ENCODE measurements at regions not wholly inside any gene's neighbourhood (a gene's known extent, or its start where the extent isn't known, plus 50 kb on each side); places are given as distances from the start of the nearest gene placed in this dataset.
A peak's percentile ranks its signal among the peaks of the same experiment; 100 is the strongest.
"Not testable (repeated sequence)": the region's sequence is repeated elsewhere in the genome, so short reads cannot be mapped to it uniquely, and the experiment has no call there.

GRCh38 chr10:37563107-37563714 is 294.2 kb downstream of the ZNF248 start:
- no peak for DNase-seq

DNA sequence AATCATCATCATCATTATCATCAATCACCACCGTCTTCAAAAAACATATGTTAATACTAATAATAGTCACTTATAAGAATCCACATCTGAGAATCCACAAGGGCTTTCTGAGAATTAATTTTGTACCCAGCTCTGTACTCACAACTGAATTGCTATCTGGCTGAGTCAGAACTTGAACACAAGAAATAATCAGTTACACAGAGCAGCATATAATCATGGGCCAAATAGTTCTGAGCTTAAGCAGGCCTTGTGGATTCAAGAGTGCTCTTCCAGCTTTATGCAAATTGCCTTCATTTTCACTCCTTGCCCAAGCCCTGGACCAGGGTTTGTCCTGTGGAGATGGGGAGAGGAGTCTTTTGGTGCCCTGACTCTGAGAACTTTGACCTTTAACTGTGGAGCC is 304.5 kb downstream of the ZNF248 start:
- DNase-seq: no peak

DNA sequence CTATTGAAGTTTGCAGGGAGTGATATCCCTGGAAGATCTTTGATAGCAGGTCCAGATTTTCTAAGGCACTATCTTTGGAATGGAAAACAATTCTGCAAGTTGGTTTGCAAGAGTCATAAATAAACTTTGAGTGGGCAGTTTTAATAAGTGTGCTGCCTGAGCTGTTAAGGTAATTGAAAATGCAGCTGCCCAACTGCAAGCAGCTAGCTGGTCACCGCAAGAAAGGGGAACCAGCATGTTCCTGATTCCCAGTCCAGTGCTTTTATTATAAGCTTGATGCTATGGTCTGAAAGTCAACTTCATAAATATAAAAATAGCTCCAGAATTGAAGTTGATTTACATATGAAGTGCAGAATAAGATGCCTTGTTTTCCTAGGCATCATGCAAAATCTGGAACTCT is 308.4 kb downstream of the ZNF248 start:
- DNase-seq: no peak

DNA sequence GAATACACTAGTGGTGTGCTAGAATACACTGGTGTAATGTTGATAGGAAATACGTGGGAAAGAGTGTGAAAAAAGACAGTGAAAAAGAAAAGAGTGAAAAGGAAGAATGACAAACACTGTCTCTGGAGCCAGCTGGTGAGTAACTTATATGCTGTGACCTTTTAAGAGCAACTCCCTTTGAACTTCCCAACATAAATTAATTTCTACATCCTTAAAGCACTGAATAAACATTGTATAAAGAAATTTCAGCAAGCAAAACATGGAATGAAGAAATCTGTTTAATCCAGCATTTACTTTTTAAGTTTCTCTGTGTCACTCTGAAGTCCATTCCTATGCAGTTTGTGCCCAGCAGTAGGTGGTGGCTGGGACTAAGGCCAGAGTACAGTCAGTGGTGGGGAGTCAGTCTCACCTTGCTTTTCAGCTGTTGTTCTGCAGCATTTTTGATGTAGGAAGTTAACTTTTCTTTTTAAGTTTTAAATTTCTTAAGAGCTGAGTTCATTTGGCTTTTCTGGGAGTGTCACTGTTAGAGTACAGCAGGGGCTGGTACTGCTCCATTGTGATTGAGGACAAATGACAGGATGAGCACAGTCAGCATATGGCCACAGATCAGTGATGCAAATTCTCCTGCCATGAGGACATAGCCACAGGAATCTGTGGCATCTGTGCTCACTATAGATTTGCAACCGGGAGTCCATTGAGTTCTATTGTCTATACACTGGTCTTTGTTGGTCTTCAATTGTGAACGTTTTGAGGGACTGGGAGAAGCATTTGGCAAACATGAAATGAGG is 321.8 kb downstream of the ZNF248 start:
- DNase-seq: no peak

DNA sequence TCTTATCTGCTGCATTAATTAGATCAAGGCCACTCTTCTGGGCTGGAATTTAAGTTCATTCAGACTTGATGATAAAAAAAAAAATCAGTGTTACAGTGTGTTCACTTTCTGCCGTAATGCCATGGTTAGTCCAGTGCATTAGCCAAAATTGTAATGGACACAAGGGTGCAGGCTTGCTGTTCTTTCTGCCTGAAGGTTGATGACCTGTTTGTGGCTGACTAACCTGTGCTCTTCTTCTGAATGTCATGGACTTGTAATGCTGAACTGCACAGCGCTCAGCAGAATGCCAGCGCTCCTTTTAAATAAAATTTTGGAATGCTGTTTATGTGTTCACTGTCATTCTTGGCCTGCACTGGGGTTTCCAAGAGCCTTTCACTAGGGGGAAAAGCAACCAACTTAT is 323.2 kb downstream of the ZNF248 start:
- no peak for DNase-seq

- DNase-seq: peak; percentile 14
Observed at GRCh38 chr10:37525410-37525809, 332.0 kb downstream of the ZNF248 start.

DNA sequence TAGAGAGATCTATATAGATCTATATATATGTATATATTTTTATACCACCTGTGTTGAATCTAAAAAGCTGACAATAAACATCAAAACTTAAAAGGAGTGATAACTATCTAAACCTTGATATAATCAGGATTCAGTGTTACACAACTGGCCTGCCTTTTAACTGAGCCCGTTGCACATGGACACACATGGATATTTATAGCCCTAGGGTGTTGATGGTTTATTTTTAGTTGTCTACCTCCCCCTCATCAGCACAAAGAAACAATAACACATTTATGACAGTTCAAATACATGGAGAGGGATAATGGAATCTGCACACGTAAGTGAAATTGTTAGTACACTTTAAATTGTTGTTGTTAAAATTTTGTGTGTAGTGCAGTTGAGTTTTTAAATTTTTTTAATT is 336.9 kb downstream of the ZNF248 start:
- no peak for DNase-seq

- not testable (repeated sequence) for DNase-seq
Observed at GRCh38 chr10:37510520-37510919, 346.9 kb downstream of the ZNF248 start.

GRCh38 chr10:37496061-37496460 is 361.3 kb downstream of the ZNF248 start:
- no peak for DNase-seq

DNA sequence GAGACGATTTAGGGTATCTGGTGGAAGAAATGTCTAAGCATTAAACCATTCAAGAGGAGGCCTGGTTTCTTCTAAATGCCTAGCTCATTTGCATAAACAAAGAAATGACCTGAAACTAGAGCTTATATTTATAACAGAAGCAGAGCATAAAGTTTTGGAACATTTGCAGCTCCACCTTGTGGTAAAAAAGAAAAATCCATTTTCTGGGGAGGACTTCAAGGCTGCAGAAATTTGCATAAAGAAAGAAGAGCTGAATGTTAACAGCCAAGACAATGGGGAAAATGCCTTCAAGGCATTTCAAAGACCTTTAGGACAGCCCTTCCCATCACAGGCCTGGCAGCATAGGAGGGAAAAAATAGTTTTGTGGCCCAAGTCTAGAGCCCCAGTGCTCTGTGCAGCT is 362.0 kb downstream of the ZNF248 start:
- no peak for DNase-seq

GRCh38 chr10:37493185-37493796 is 364.1 kb downstream of the ZNF248 start:
- not testable (repeated sequence) for DNase-seq

DNA sequence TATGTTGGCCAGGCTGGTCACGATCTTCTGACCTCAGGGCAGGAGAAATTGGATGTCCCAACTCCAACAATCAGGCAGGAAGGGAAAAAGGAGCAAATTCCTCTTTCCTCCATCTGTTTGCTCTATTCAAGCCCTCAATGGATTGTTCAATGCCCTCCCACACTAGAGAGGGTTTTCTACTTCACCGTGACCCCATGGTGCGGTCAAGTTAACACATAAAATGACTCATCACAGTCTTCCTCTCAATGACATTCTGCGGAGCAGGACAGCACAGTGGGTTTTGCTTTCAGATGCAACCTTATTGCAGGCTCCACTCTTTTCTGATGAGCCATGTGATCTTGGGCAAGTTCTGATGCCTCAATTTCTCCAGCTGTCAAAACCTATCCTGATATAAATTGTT is 364.9 kb downstream of the ANKRD30A start:
- no peak for DNase-seq

DNA sequence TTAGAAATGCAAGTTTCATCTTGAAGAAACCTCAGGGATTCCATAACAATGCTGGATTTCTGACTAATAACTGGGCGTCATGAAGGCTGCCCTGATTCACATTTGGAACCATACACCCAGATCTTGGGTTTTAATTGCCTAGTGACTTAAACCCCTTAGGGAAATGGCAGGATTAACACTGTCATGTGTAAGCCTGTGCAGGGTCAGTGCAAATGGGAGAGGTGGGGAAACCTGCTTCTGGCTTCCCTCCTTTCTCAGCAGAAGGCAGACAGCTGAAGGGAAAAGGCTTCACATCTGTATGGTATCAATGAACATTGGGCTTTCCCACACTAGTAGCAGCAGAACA is 364.2 kb downstream of the ANKRD30A start:
- DNase-seq: no peak

- DNase-seq: no peak
Observed at GRCh38 chr10:37488792-37489657, 363.6 kb downstream of the ANKRD30A start.

DNA sequence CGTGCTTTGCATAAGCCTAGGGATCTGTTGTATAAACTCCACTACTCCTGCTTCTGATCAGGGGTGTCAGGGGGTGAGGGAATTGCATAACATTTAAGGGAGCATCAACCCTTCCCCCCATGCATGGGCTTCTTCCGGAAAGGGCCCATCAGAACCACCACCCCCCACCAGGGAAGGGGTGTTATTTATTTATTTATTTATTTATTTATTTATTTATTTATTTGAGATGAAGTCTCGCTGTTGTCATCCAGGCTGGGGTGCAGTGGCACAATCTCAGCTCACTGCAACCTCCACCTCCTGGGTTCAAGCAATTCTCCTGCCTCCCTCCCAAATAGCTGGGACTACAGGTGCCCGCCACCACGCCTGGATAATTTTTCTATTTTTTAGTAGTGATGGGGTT is 355.2 kb downstream of the ANKRD30A start:
- not testable (repeated sequence) for DNase-seq

GRCh38 chr10:37479469-37479868 is 354.1 kb downstream of the ANKRD30A start:
- no peak for DNase-seq

GRCh38 chr10:37478381-37478780 is 353.0 kb downstream of the ANKRD30A start:
- no peak for DNase-seq

DNA sequence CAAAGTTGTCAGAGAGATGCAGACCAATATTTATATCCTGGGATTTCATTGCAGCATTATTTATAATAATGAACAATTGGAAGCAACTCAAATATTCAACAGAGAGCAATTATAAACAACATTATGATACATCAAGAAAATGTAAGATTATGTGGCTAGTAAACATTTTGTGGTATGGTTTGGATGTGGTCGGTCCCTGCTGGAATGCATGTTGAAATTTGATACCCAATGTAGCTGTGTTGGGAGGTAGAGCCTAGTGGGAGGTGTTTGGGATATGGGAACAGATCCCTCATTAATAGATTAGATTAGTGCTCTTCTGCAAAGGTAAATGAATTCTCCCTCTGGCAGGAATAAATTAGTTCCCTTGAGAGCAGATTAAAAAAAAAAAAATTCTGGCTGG is 350.9 kb downstream of the ANKRD30A start:
- DNase-seq: no peak

- no peak for DNase-seq
Observed at GRCh38 chr10:37474645-37475044, 349.2 kb downstream of the ANKRD30A start.

DNA sequence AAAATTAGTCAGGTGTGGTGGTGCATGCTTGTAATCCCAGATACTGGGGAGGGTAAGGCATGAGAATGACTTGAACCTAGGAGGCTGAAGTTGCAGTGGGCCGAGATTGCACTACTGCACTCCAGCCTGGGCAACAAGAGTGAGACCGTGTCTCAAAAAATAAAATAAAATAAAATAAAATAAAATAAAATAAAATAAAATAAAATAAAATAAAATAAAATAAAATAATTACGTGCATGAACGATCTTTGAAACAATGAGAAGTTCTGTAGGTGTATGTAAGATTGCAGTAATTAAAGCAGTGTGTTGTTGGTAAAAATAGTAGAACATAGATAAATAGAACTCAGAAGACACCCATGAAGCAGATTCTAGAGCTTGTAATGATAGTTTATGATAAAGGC is 348.5 kb downstream of the ANKRD30A start:
- no peak for DNase-seq

DNA sequence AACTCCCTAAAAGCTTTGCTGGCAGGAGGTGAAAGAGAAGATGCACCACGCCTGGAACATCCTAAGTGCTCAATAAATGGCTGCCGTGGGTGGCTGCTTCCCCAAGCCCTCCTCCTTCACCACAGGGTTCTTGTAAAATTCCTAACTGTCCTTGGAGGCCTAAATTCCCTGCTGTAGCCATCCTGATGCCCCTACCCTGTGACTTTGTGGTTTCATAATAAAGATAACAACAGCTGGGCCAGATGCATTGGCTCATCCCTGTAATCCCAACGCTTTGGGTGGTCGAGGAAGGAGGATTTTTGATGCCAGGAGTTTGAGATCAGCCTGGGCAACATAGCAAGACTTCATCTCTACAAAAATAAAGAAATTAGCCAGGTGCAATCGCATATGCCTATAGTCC is 341.8 kb downstream of the ANKRD30A start:
- DNase-seq: no peak

DNA sequence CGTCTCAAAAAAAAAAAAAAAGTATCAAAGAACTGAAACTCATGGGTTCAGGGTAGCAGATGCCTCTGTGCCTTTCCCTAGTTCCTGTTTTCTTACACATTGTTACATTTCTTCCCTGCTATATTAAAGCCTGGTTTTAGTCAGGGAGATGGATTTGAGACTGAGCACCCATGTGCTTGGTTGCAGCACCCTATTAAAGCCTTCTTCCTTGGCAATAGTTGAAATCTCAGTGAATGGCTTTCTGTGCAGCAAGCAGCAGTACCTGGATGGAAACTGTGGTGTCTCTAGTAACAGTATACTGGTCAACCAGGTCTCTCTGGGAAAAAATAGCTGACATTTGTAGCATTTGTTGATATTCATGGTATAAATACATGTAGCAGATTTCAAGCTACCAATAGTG is 331.1 kb downstream of the ANKRD30A start:
- no peak for DNase-seq

DNA sequence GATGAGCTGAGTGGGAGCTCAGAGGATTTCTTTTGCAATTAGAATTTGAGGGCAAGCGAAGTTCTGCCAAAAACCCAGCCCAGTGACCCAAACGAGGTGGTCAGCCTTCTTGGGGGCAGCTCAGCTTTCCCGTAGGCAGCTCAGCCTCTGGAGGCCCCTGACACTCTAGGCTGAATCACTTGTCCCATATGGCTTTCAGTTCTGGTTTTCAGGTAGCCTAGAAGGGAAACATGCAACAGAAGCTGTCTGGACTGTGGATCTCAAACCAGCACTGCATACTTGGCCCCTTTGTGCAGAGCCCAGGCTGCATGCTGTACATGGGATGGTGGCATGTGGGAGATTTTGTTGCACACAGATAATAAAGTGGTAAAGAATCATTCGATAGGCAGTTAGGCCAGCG is 322.8 kb downstream of the ANKRD30A start:
- no peak for DNase-seq
